Trophoblast cell (in vitro differentiated cells and primary cell): ENCODE measurements at regions not wholly inside any gene's neighbourhood (a gene's known extent, or its start where the extent isn't known, plus 50 kb on each side); places are given as distances from the start of the nearest gene placed in this dataset.

ENCODE experiments used
- DNase-seq, 2 donors: peaks; one replicate each; pipeline ENCODE4 v3.0.0-alpha.2; 2016
- H2AFZ ChIP-seq: 2 replicates; pipeline ENCODE4 v1.6.1; 2013; ENCODE audit warnings: low read length, moderate library complexity, mild to moderate bottlenecking; ENCODE audit not compliant: insufficient read depth, poor library complexity
- H2AK5ac ChIP-seq: 2 replicates; pipeline ENCODE4 v1.6.1; 2013; ENCODE audit warnings: mild to moderate bottlenecking, low read length
- H2BK120ac ChIP-seq: 2 replicates; pipeline ENCODE4 v1.6.1; 2013; ENCODE audit warnings: low read length, mild to moderate bottlenecking, moderate library complexity; ENCODE audit not compliant: insufficient read depth, poor library complexity
- H2BK12ac ChIP-seq: 2 replicates; pipeline ENCODE4 v1.6.1; 2013; ENCODE audit warnings: mild to moderate bottlenecking, low read length, moderate library complexity
- H2BK5ac ChIP-seq: 2 replicates; pipeline ENCODE4 v1.6.1; 2013; ENCODE audit warnings: low read length, low read depth, moderate library complexity, mild to moderate bottlenecking; ENCODE audit not compliant: poor library complexity
- H3K14ac ChIP-seq: 2 replicates; pipeline ENCODE4 v1.6.1; 2013; ENCODE audit warnings: mild to moderate bottlenecking, low read length
- H3K18ac ChIP-seq: 2 replicates; pipeline ENCODE4 v1.6.1; 2013; ENCODE audit warnings: mild to moderate bottlenecking, low read length
- H3K23ac ChIP-seq: 2 replicates; pipeline ENCODE4 v1.6.1; 2013; ENCODE audit warnings: low read length
- H3K27ac ChIP-seq: 2 replicates; pipeline ENCODE4 v1.5.1; 2013; ENCODE audit warnings: low read depth, mild to moderate bottlenecking, inconsistent platforms, low read length, moderate library complexity
- H3K27me3 ChIP-seq: 2 replicates; pipeline ENCODE4 v1.6.1; 2013; ENCODE audit warnings: inconsistent platforms, mild to moderate bottlenecking, low read length, moderate library complexity; ENCODE audit not compliant: insufficient read depth
- H3K36me3 ChIP-seq, 2 experiments: 1 replicate in 1 of 2; 2 replicates in 1 of 2; pipeline ENCODE4 v1.6.1; 2013; ENCODE audit warnings: low read length in 2 of 2, mild to moderate bottlenecking in 2 of 2, moderate library complexity in 1 of 2; ENCODE audit not compliant: insufficient read depth in 2 of 2, control insufficient read depth in 1 of 2
- H3K4ac ChIP-seq: 2 replicates; pipeline ENCODE4 v1.6.1; 2013; ENCODE audit warnings: low read depth, mild to moderate bottlenecking, low read length, moderate library complexity
- H3K4me1 ChIP-seq, 2 experiments: 1 replicate in 1 of 2; 2 replicates in 1 of 2; pipeline ENCODE4 v1.6.1; 2013; ENCODE audit warnings: low read length in 2 of 2, mild to moderate bottlenecking in 2 of 2, moderate library complexity in 1 of 2; ENCODE audit not compliant: insufficient read depth in 2 of 2, control insufficient read depth in 1 of 2
- H3K4me2 ChIP-seq: 2 replicates; pipeline ENCODE4 v1.6.1; 2013; ENCODE audit warnings: inconsistent platforms, mild to moderate bottlenecking, low read length, moderate library complexity
- H3K4me3 ChIP-seq: 2 replicates; pipeline ENCODE4 v1.5.1; 2013; ENCODE audit warnings: mild to moderate bottlenecking, low read depth, low read length, inconsistent platforms
- H3K79me1 ChIP-seq: one replicate; pipeline ENCODE4 v1.6.1; 2013; ENCODE audit warnings: low read length
- H3K79me2 ChIP-seq: 2 replicates; pipeline ENCODE4 v1.6.1; 2013; ENCODE audit warnings: low read length, mild to moderate bottlenecking; ENCODE audit not compliant: control insufficient read depth, insufficient read depth, poor library complexity
- H3K9ac ChIP-seq: 2 replicates; pipeline ENCODE4 v1.6.1; 2013; ENCODE audit warnings: mild to moderate bottlenecking, low read length
- H3K9me3 ChIP-seq: 2 replicates; pipeline ENCODE4 v1.6.1; 2013; ENCODE audit warnings: low read depth, mild to moderate bottlenecking, control low read depth, inconsistent platforms, low read length; ENCODE audit not compliant: insufficient read depth
- H4K12ac ChIP-seq: 2 replicates; pipeline ENCODE4 v1.6.1; 2013; ENCODE audit warnings: low read depth, mild to moderate bottlenecking, low read length, moderate library complexity
- H4K8ac ChIP-seq: 2 replicates; pipeline ENCODE4 v1.6.1; 2013; ENCODE audit warnings: low read depth, mild to moderate bottlenecking, low read length, moderate library complexity
- H4K91ac ChIP-seq: one replicate; pipeline ENCODE4 v1.6.1; 2013; ENCODE audit warnings: low read depth, mild to moderate bottlenecking, low read length, moderate library complexity
- WGBS: extraction: QIAGEN DNeasy Blood & Tissue Kit; methylation state at CpG from one replicate; pipeline ENCODE4 v1.1.7; 2013; ENCODE audit warnings: missing lambda C conversion rate; ENCODE audit not compliant: insufficient read length, insufficient coverage; ENCODE audit errors: extremely low coverage; 5-methylcytosine and 5-hydroxymethylcytosine counted together

GRCh38 chr6:159512104-159512503, 180.9 kb downstream of the SOD2 start:
- no peak overlapping the region for H4K12ac ChIP-seq
- no peak overlapping the region for H4K8ac ChIP-seq
- no peak overlapping the region for H3K4me2 ChIP-seq
- H3K4me3 ChIP-seq = no peak overlapping the region
- no CpG with 5 or more reads among the region's 2 CpGs for WGBS
- peaks cover 1% of the 10 kb centered on the region for H3K9me3 ChIP-seq
- H2AK5ac ChIP-seq = no peak overlapping the region
- no peaks in the 10 kb centered on the region for H3K4me1 ChIP-seq
- H3K23ac ChIP-seq = no peak overlapping the region
- no peak overlapping the region for H3K9ac ChIP-seq
- H3K79me1 ChIP-seq = no peaks in the 10 kb centered on the region
- H2BK5ac ChIP-seq = no peak overlapping the region
- no peak overlapping the region for H3K27ac ChIP-seq
- no peaks in the 10 kb centered on the region for H3K36me3 ChIP-seq
- H3K14ac ChIP-seq = no peak overlapping the region
- H2BK120ac ChIP-seq = no peak overlapping the region
- DNase-seq = no peak
- no peak overlapping the region for H3K4ac ChIP-seq
- no peaks in the 10 kb centered on the region for H3K79me2 ChIP-seq
- no peak overlapping the region for H2AFZ ChIP-seq
- H2BK12ac ChIP-seq = no peak overlapping the region
- no peaks in the 10 kb centered on the region for H3K27me3 ChIP-seq
- H4K91ac ChIP-seq = no peak overlapping the region
- H3K18ac ChIP-seq = no peak overlapping the region

- no peak overlapping the region for H3K4ac ChIP-seq
- no peak overlapping the region for H2BK120ac ChIP-seq
- H3K4me2 ChIP-seq = no peak overlapping the region
- H3K9ac ChIP-seq = no peak overlapping the region
- peaks cover 6% of the 10 kb centered on the region for H3K9me3 ChIP-seq
- H4K12ac ChIP-seq = no peak overlapping the region
- H3K23ac ChIP-seq = no peak overlapping the region
- H3K79me1 ChIP-seq = no peaks in the 10 kb centered on the region
- no peak overlapping the region for H3K4me3 ChIP-seq
- no CpG with 5 or more reads among the region's 8 CpGs for WGBS
- no peak overlapping the region for H4K8ac ChIP-seq
- no peak for DNase-seq
- H3K14ac ChIP-seq = no peak overlapping the region
- H4K91ac ChIP-seq = no peak overlapping the region
- no peaks in the 10 kb centered on the region for H3K27me3 ChIP-seq
- no peak overlapping the region for H2AFZ ChIP-seq
- no peak overlapping the region for H2AK5ac ChIP-seq
- no peaks in the 10 kb centered on the region for H3K36me3 ChIP-seq
- no peak overlapping the region for H2BK5ac ChIP-seq
- H3K27ac ChIP-seq = no peak overlapping the region
- H3K79me2 ChIP-seq = no peaks in the 10 kb centered on the region
- H3K4me1 ChIP-seq = no peaks in the 10 kb centered on the region
- H2BK12ac ChIP-seq = no peak overlapping the region
- H3K18ac ChIP-seq = no peak overlapping the region
Observed at GRCh38 chr6:159510141-159510540, 182.9 kb downstream of the SOD2 start.

DNA sequence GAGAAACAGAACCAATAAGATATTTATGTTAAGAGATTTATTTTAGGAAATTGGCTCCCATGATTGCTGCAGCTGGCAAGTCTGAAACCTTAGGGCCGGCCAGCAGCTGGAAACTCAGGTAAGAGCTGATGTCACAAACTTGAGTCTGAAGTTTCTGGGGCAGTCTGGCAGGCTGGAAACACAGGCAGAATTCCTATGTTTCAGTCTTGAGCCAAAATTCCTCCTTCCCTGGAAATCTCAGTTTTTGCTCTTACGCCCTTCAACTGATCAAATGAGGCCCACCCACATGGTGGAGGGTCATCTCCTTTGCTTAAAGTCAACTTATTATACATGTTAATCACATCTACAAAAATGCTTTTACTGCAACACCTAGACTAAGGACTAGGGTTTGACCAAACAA, 184.1 kb downstream of the SOD2 start:
- Histone ChIP-seq H3K4me1 (no peaks in the 10 kb centered on the region), H2BK120ac (no peak overlapping the region), H2AK5ac (no peak overlapping the region), H3K27me3 (no peaks in the 10 kb centered on the region), H3K36me3 (no peaks in the 10 kb centered on the region), H3K18ac (no peak overlapping the region), H4K12ac (no peak overlapping the region), H3K4me2 (no peak overlapping the region), H3K27ac (no peak overlapping the region), H2AFZ (no peak overlapping the region), H4K8ac (no peak overlapping the region), H3K9ac (no peak overlapping the region), H3K79me1 (no peaks in the 10 kb centered on the region), H3K4ac (no peak overlapping the region), H2BK5ac (no peak overlapping the region), H3K14ac (no peak overlapping the region), H3K4me3 (no peak overlapping the region), H2BK12ac (no peak overlapping the region), H3K9me3 (peaks cover 6% of the 10 kb centered on the region), H4K91ac (no peak overlapping the region), H3K79me2 (no peaks in the 10 kb centered on the region), H3K23ac (no peak overlapping the region)
- DNase-seq = no peak
- no CpG with 5 or more reads among the region's 2 CpGs for WGBS

DNA sequence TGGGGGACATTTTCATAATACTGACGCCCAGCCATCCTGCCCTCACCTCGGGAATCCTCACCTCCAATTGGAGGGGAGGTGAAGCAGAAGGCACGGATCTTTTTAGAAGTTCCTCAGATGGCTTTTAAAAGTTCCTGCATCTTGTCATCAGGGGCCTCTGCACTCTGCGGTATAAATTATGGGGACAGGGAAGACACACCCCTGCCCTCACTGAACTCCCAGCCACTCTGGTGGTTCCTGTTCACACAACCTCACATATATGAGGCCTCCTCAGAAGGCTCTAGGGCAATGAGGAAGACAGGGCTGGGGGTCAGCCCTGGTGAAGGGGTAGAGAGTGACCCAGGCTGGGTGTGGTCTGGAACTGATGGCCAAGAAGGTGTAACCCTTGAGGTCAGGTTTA, 187.0 kb downstream of the SOD2 start:
- Histone ChIP-seq H4K8ac (no peak overlapping the region), H3K18ac (no peak overlapping the region), H2BK12ac (no peak overlapping the region), H2BK5ac (no peak overlapping the region), H3K9me3 (peaks cover 8% of the 10 kb centered on the region), H3K27me3 (no peaks in the 10 kb centered on the region), H3K27ac (no peak overlapping the region), H4K91ac (no peak overlapping the region), H2BK120ac (no peak overlapping the region), H4K12ac (no peak overlapping the region), H3K79me1 (no peaks in the 10 kb centered on the region), H3K4me2 (no peak overlapping the region), H2AK5ac (no peak overlapping the region), H2AFZ (no peak overlapping the region), H3K4me1 (no peaks in the 10 kb centered on the region), H3K14ac (no peak overlapping the region), H3K9ac (no peak overlapping the region), H3K79me2 (no peaks in the 10 kb centered on the region), H3K23ac (no peak overlapping the region), H3K4me3 (no peak overlapping the region), H3K4ac (no peak overlapping the region), H3K36me3 (no peaks in the 10 kb centered on the region)
- WGBS = no CpG with 5 or more reads among the region's 4 CpGs
- DNase-seq = no peak
